ENCODE measurements at regions not wholly inside any gene's neighbourhood (a gene's known extent, or its start where the extent isn't known, plus 50 kb on each side); places are given as distances from the start of the nearest gene placed in this dataset.
"Not testable (repeated sequence)": the region's sequence is repeated elsewhere in the genome, so short reads cannot be mapped to it uniquely, and the experiment has no call there.

DNA sequence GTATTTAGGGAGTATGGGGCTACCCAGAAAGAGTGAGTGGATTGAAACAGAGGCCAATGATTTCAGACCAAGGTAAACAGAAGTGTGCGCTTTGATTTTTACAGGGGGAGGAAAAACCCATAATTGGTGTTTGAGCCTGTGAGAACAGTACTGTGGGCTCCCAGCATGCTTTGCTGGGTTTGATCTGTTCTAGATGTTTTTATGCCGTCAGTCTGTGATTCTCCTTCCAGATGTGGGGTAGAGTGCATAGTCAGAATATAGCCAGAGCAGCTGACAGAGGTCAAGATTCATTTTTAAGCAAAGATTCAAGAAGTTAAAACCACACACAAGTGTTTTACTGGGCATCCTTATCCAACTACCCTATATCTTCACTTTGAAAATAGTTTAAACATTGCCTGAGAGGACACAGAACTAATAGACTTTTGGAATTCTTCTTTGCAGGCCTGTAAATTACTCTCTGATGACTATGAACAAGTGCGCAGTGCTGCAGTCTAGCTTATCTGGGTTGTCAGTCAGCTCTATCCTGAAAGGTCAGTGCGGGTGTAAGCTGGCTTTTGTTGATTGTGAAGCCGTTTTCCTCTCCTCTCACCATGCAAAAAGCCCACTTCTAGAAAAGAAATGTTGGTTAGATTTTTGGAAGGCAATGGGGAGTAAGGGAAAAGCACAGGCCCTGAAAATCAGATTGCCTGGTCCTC, 216.2 kb upstream of the VKORC1L1 start:
- TF ChIP-seq, protein P1, sequence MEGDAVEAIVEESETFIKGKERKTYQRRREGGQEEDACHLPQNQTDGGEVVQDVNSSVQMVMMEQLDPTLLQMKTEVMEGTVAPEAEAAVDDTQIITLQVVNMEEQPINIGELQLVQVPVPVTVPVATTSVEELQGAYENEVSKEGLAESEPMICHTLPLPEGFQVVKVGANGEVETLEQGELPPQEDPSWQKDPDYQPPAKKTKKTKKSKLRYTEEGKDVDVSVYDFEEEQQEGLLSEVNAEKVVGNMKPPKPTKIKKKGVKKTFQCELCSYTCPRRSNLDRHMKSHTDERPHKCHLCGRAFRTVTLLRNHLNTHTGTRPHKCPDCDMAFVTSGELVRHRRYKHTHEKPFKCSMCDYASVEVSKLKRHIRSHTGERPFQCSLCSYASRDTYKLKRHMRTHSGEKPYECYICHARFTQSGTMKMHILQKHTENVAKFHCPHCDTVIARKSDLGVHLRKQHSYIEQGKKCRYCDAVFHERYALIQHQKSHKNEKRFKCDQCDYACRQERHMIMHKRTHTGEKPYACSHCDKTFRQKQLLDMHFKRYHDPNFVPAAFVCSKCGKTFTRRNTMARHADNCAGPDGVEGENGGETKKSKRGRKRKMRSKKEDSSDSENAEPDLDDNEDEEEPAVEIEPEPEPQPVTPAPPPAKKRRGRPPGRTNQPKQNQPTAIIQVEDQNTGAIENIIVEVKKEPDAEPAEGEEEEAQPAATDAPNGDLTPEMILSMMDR (IDR thresholded peaks at IDR 0.05; ENCODE audit: poor library complexity): not testable (repeated sequence)
- not testable (repeated sequence) for TF ChIP-seq EZH2phosphoT487 (IDR thresholded peaks at IDR 0.05; ENCODE audit: low read depth, severe bottlenecking, unreplicated experiment)
